H1 (cell line): ENCODE measurements at regions not wholly inside any gene's neighbourhood (a gene's known extent, or its start where the extent isn't known, plus 50 kb on each side); places are given as distances from the start of the nearest gene placed in this dataset.

ENCODE experiments used
- CTCF ChIA-PET: fragments of 300-600 bp; sonication (Branson Sonifier 250); formaldehyde crosslinking; loops from one replicate; lab custom pipeline; 2021; ENCODE audit not compliant: partially characterized antibody; lab: Charles Lee
- POLR2A ChIA-PET: fragments of 300-600 bp; sonication (Branson Sonifier 250); formaldehyde crosslinking; loops from one replicate; lab custom pipeline; 2021; ENCODE audit warnings: inconsistent platforms; ENCODE audit not compliant: partially characterized antibody; lab: Charles Lee
- DNase-seq, 2 experiments: peaks; one replicate each; pipeline versions ENCODE4 v3.0.0 to v3.0.0-alpha.2; 2010 to 2022; ENCODE audit warnings: low spot score in 2 of 2, low read depth in 1 of 2, mixed read lengths in 1 of 2
- FAIRE-seq: peaks from 2 replicates; lab custom pipeline; 2011; peaks lifted over from hg19 to GRCh38; lab: Jason Lieb, UNC
- H2AFZ ChIP-seq: 2 replicates; pipeline ENCODE4 v1.8.1; 2012; ENCODE audit warnings: low read length, inconsistent platforms
- H2AK5ac ChIP-seq: 2 replicates; pipeline ENCODE4 v1.6.1; 2013; ENCODE audit warnings: low read depth, low read length
- H2BK120ac ChIP-seq: replicated peaks from 2 replicates; pipeline ENCODE3; 2013; ENCODE audit warnings: low read depth, low read length, inconsistent platforms
- H2BK12ac ChIP-seq: 2 replicates; pipeline ENCODE4 v1.6.1; 2013; ENCODE audit warnings: low read depth, low read length
- H2BK15ac ChIP-seq: 2 replicates; pipeline ENCODE4 v1.6.1; 2013; ENCODE audit warnings: low read length
- H2BK20ac ChIP-seq: 2 replicates; pipeline ENCODE4 v1.6.1; 2013; ENCODE audit warnings: low read length
- H2BK5ac ChIP-seq: 2 replicates; pipeline ENCODE4 v1.6.1; 2013; ENCODE audit warnings: low read depth, low read length
- H3K14ac ChIP-seq: 2 replicates; pipeline ENCODE4 v1.6.1; 2013; ENCODE audit warnings: inconsistent platforms; ENCODE audit not compliant: insufficient read length
- H3K18ac ChIP-seq: 2 replicates; pipeline ENCODE4 v1.6.1; 2013; ENCODE audit warnings: low read length; ENCODE audit errors: extremely low read depth
- H3K23ac ChIP-seq: 2 replicates; pipeline ENCODE4 v1.6.1; 2013; ENCODE audit warnings: inconsistent platforms; ENCODE audit not compliant: insufficient read length
- H3K23me2 ChIP-seq: 2 replicates; pipeline ENCODE4 v1.6.1; 2013; ENCODE audit warnings: low read depth, low read length
- H3K27ac ChIP-seq: 2 replicates; pipeline ENCODE4 v1.6.1; 2011; ENCODE audit warnings: low read depth, low read length, inconsistent platforms
- H3K27me3 ChIP-seq, 4 experiments: replicated peaks in 1 of 4; 1 replicate in 1 of 4; 2 replicates in 3 of 4; pipeline versions ENCODE4 v1.6.1 to v1.8.1; 2011 to 2013; ENCODE audit warnings: low read length in 3 of 4, mild to moderate bottlenecking in 3 of 4, inconsistent platforms in 2 of 4, mixed read lengths in 2 of 4, moderate library complexity in 1 of 4; ENCODE audit not compliant: control insufficient read depth in 3 of 4, insufficient read depth in 3 of 4; ENCODE audit errors: extremely low read depth in 1 of 4
- H3K36me3 ChIP-seq, 4 experiments: 2 replicates each; pipeline versions ENCODE4 v1.6.1 to v1.8.1; 2011 to 2013; ENCODE audit warnings: mild to moderate bottlenecking in 4 of 4, low read length in 3 of 4, moderate library complexity in 2 of 4, control low read depth in 1 of 4, inconsistent platforms in 1 of 4; ENCODE audit not compliant: insufficient read depth in 4 of 4, control insufficient read depth in 2 of 4
- H3K4ac ChIP-seq: replicated peaks from 2 replicates; pipeline ENCODE3; 2013; ENCODE audit warnings: low read length, low read depth, mixed read lengths, inconsistent platforms; ENCODE audit not compliant: insufficient read length
- H3K4me1 ChIP-seq, 4 experiments: replicated peaks in 1 of 4; 1 replicate in 1 of 4; 2 replicates in 3 of 4; pipeline versions ENCODE4 v1.6.1 to v1.8.1; 2011 to 2013; ENCODE audit warnings: low read length in 3 of 4, inconsistent platforms in 2 of 4, mixed read lengths in 1 of 4; ENCODE audit not compliant: insufficient read depth in 4 of 4, control insufficient read depth in 3 of 4
- H3K4me2 ChIP-seq, 2 experiments: 2 replicates each; pipeline versions ENCODE4 v1.6.1 to v1.8.1; 2011 to 2013; ENCODE audit warnings: low read depth in 2 of 2, low read length in 2 of 2, control low read depth in 1 of 2, inconsistent platforms in 1 of 2, mild to moderate bottlenecking in 1 of 2; ENCODE audit not compliant: insufficient read depth in 1 of 2
- H3K4me3 ChIP-seq, 4 experiments: fragments of 200-600, 300-600 bp in 1 of 4; sonication (generic), shearing (Covaris generic), sonication (Bioruptor Twin) in 1 of 4; 2 replicates each; pipeline versions ENCODE4 v1.5.1 to v1.8.1; 2011 to 2016; ENCODE audit warnings: low read length in 4 of 4, low read depth in 3 of 4, control low read depth in 2 of 4, inconsistent platforms in 2 of 4, mild to moderate bottlenecking in 2 of 4, mixed read lengths in 1 of 4, moderate library complexity in 1 of 4; ENCODE audit not compliant: insufficient read depth in 2 of 4; ENCODE audit errors: extremely low read depth in 1 of 4
- H3K56ac ChIP-seq: replicated peaks from 2 replicates; pipeline ENCODE3; 2013; ENCODE audit warnings: low read depth, mild to moderate bottlenecking, mixed read lengths, low read length, inconsistent platforms; ENCODE audit not compliant: insufficient read length
- H3K79me1 ChIP-seq: 2 replicates; pipeline ENCODE4 v1.6.1; 2013; ENCODE audit warnings: low read depth, low read length, control low read depth
- H3K79me2 ChIP-seq, 2 experiments: 2 replicates each; pipeline versions ENCODE4 v1.6.1 to v1.8.1; 2012 to 2013; ENCODE audit warnings: low read length in 2 of 2, mild to moderate bottlenecking in 2 of 2, inconsistent platforms in 1 of 2; ENCODE audit not compliant: insufficient read depth in 2 of 2, control insufficient read depth in 1 of 2
- H3K9ac ChIP-seq, 4 experiments: replicated peaks in 1 of 4; 1 replicate in 1 of 4; 2 replicates in 3 of 4; pipeline versions ENCODE4 v1.6.1 to v1.8.1; 2011 to 2013; ENCODE audit warnings: low read depth in 3 of 4, low read length in 3 of 4, control low read depth in 2 of 4, mild to moderate bottlenecking in 2 of 4, moderate library complexity in 2 of 4, inconsistent platforms in 1 of 4; ENCODE audit errors: extremely low read depth in 1 of 4
- H3K9me3 ChIP-seq, 2 experiments: 2 replicates each; pipeline versions ENCODE4 v1.6.1 to v1.8.1; 2012 to 2013; ENCODE audit warnings: mild to moderate bottlenecking in 2 of 2, moderate library complexity in 2 of 2, control low read depth in 1 of 2, inconsistent platforms in 1 of 2, low read depth in 1 of 2, low read length in 1 of 2, mixed read lengths in 1 of 2; ENCODE audit not compliant: insufficient read depth in 2 of 2
- H4K20me1 ChIP-seq, 2 experiments: replicated peaks in 1 of 2; 2 replicates each; pipeline versions ENCODE3 to v1.8.1; 2011 to 2013; ENCODE audit warnings: inconsistent platforms in 2 of 2, low read length in 2 of 2, mild to moderate bottlenecking in 1 of 2; ENCODE audit not compliant: insufficient read depth in 2 of 2, control insufficient read depth in 1 of 2
- H4K5ac ChIP-seq: 2 replicates; pipeline ENCODE4 v1.6.1; 2013; ENCODE audit warnings: low read length, low read depth, mixed read lengths, inconsistent platforms; ENCODE audit not compliant: insufficient read length
- H4K8ac ChIP-seq: 2 replicates; pipeline ENCODE4 v1.8.0; 2013; ENCODE audit warnings: mild to moderate bottlenecking, moderate library complexity, low read length, inconsistent platforms; ENCODE audit not compliant: insufficient read depth; ENCODE audit errors: extremely low read depth
- H4K91ac ChIP-seq: replicated peaks from 2 replicates; pipeline ENCODE3; 2013; ENCODE audit warnings: low read length, mixed read lengths, inconsistent platforms; ENCODE audit not compliant: insufficient read length
- ASH2L ChIP-seq: fragments of 200-600, 300-600 bp; sonication (generic); IDR thresholded peaks from one replicate; pipeline ENCODE4 v1.7.1; 2017; ENCODE audit warnings: low read length
- BACH1 ChIP-seq: IDR thresholded peaks from 2 replicates; pipeline ENCODE4 v1.6.1; 2012; ENCODE audit warnings: low read length, improper control_type of control experiment
- BCL11A ChIP-seq, 2 experiments: IDR thresholded peaks; one replicate each; pipeline ENCODE4 v1.6.1; 2011; ENCODE audit warnings: low read depth in 2 of 2, low read length in 2 of 2, mild to moderate bottlenecking in 2 of 2
- BRCA1 ChIP-seq: IDR thresholded peaks from 2 replicates; pipeline ENCODE4 v1.6.1; 2012; ENCODE audit warnings: low read depth, low read length, improper control_type of control experiment
- CHD1 ChIP-seq: IDR thresholded peaks from 2 replicates; pipeline ENCODE4 v1.6.1; 2012; ENCODE audit warnings: low read depth, low read length, improper control_type of control experiment
- GTF2F1 ChIP-seq: IDR thresholded peaks from 2 replicates; pipeline ENCODE4 v1.6.1; 2012; ENCODE audit warnings: low read depth, low read length, improper control_type of control experiment, borderline replicate concordance
- HDAC2 ChIP-seq, 2 experiments: fragments of 300-600 bp in 1 of 2; sonication (generic) in 1 of 2; IDR thresholded peaks; 2 replicates each; pipeline ENCODE4 v1.6.1; 2011 to 2012; ENCODE audit warnings: low read depth in 2 of 2, low read length in 2 of 2, mild to moderate bottlenecking in 2 of 2, moderate library complexity in 2 of 2, borderline replicate concordance in 1 of 2, inconsistent platforms in 1 of 2
- POLR2A ChIP-seq, 2 experiments: IDR thresholded peaks; 1 replicate in 1 of 2; 2 replicates in 1 of 2; pipeline ENCODE4 v1.6.1; 2011; ENCODE audit warnings: low read depth in 2 of 2, low read length in 2 of 2, mild to moderate bottlenecking in 2 of 2; ENCODE audit errors: control extremely low read depth in 1 of 2
- RAD21 ChIP-seq, 2 experiments: IDR thresholded peaks in 1 of 2; conservative IDR thresholded peaks in 1 of 2; 2 replicates each; pipeline ENCODE4 v1.6.1; 2011; ENCODE audit warnings: low read depth in 2 of 2, low read length in 2 of 2, improper control_type of control experiment in 1 of 2, inconsistent platforms in 1 of 2, mild to moderate bottlenecking in 1 of 2, moderate library complexity in 1 of 2
- SIRT6 ChIP-seq: IDR thresholded peaks from one replicate; pipeline ENCODE4 v1.7.1; 2012; ENCODE audit warnings: low read length, inconsistent platforms
- SUZ12 ChIP-seq: fragments of 200-600 bp; sonication (generic); IDR thresholded peaks from 2 replicates; pipeline ENCODE4 v1.6.1; 2012; ENCODE audit warnings: mild to moderate bottlenecking, inconsistent platforms, low read length, moderate library complexity, mixed read lengths
- TCF12 ChIP-seq: IDR thresholded peaks from 2 replicates; pipeline ENCODE4 v1.6.1; 2011; ENCODE audit warnings: low read depth, mild to moderate bottlenecking, low read length
- WGBS, 2 experiments: shearing (Covaris generic) in 1 of 2; methylation state at CpG; one replicate each; pipeline versions ENCODE4 v1.1.6 to v1.1.7; 2013 to 2015; ENCODE audit warnings: low lambda C conversion rate in 2 of 2, mixed read lengths in 2 of 2, inconsistent platforms in 1 of 2, low coverage in 1 of 2, missing lambda C conversion rate in 1 of 2; ENCODE audit not compliant: insufficient replicate concordance in 2 of 2, insufficient coverage in 1 of 2, insufficient read length in 1 of 2; ENCODE audit errors: extremely low coverage in 1 of 2, missing lambda C conversion rate in 1 of 2; 5-methylcytosine and 5-hydroxymethylcytosine counted together
- TF ChIP-seq, protein P1 (sequence below), 3 experiments: IDR thresholded peaks; 1 replicate in 2 of 3; 2 replicates in 1 of 3; pipeline versions ENCODE4 v1.5.1 to v1.6.1; 2011; ENCODE audit warnings: low read length in 3 of 3, mild to moderate bottlenecking in 3 of 3, inconsistent platforms in 2 of 3, low read depth in 1 of 3, moderate library complexity in 1 of 3; ENCODE audit not compliant: insufficient read depth in 1 of 3; ENCODE audit errors: control extremely low read depth in 1 of 3

GRCh38 chr9:23581931-23582330 lies 244.1 kb downstream of the ELAVL2 start:
- Histone ChIP-seq H3K9me3 (no peaks in the 10 kb centered on the region), H3K4ac (no peak overlapping the region), H2BK15ac (no peak overlapping the region), H3K56ac (no peak overlapping the region), H4K20me1 (no peaks in the 10 kb centered on the region), H3K23ac (no peak overlapping the region), H3K27ac (no peak overlapping the region), H3K36me3 (no peaks in the 10 kb centered on the region), H3K27me3 (no peaks in the 10 kb centered on the region), H2BK12ac (no peak overlapping the region), H2AFZ (no peak overlapping the region), H2AK5ac (no peak overlapping the region), H3K14ac (no peak overlapping the region), H2BK120ac (no peak overlapping the region), H3K18ac (no peak overlapping the region), H3K4me2 (no peak overlapping the region), H4K8ac (no peak overlapping the region), H3K4me3 (no peak overlapping the region), H3K4me1 (no peaks in the 10 kb centered on the region), H3K9ac (no peak overlapping the region), H3K23me2 (no peaks in the 10 kb centered on the region), H4K5ac (no peak overlapping the region), H3K79me1 (no peaks in the 10 kb centered on the region), H2BK5ac (no peak overlapping the region), H3K79me2 (no peaks in the 10 kb centered on the region), H2BK20ac (no peak overlapping the region), H4K91ac (no peak overlapping the region)
- WGBS, 2 experiments, result 87% methylated on average over 3 of the region's 3 CpGs; no CpG with 5 or more reads in 1 of the 2 experiments
- DNase-seq (no peak), FAIRE-seq (no peak)
- POLR2A ChIA-PET, result no interaction called here
- CTCF ChIA-PET, result interaction anchor here (0.8 to 1.5 kb wide), 2 partner anchors 12 to 118 kb away, joined by 3 read pairs; no protein-coding TSS in a partner anchor
- no peak for TF ChIP-seq RAD21 (IDR thresholded peaks at IDR 0.05 in 1 of 2, conservative IDR thresholded peaks at IDR 0.05 in 1 of 2; ENCODE audit: low read depth in 2 of 2, low read length in 2 of 2)
- TF ChIP-seq SIRT6, result no peak
- TF ChIP-seq POLR2A (IDR thresholded peaks at IDR 0.05; ENCODE audit: control extremely low read depth in 1 of 2, low read depth in 2 of 2, low read length in 2 of 2), result no peak
- TF ChIP-seq SUZ12, result no peak
- no peak for TF ChIP-seq GTF2F1
- no peak for TF ChIP-seq BRCA1
- TF ChIP-seq TCF12, result no peak
- TF ChIP-seq ASH2L, result no peak
- no peak for TF ChIP-seq HDAC2 (IDR thresholded peaks at IDR 0.05; ENCODE audit: borderline replicate concordance in 1 of 2, low read depth in 2 of 2, low read length in 2 of 2)
- no peak for TF ChIP-seq CHD1
- TF ChIP-seq, protein P1, sequence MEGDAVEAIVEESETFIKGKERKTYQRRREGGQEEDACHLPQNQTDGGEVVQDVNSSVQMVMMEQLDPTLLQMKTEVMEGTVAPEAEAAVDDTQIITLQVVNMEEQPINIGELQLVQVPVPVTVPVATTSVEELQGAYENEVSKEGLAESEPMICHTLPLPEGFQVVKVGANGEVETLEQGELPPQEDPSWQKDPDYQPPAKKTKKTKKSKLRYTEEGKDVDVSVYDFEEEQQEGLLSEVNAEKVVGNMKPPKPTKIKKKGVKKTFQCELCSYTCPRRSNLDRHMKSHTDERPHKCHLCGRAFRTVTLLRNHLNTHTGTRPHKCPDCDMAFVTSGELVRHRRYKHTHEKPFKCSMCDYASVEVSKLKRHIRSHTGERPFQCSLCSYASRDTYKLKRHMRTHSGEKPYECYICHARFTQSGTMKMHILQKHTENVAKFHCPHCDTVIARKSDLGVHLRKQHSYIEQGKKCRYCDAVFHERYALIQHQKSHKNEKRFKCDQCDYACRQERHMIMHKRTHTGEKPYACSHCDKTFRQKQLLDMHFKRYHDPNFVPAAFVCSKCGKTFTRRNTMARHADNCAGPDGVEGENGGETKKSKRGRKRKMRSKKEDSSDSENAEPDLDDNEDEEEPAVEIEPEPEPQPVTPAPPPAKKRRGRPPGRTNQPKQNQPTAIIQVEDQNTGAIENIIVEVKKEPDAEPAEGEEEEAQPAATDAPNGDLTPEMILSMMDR (IDR thresholded peaks at IDR 0.05; ENCODE audit: control extremely low read depth in 1 of 3, insufficient read depth in 1 of 3, low read depth in 1 of 3, low read length in 3 of 3), result no peak
- TF ChIP-seq BACH1, result no peak
- TF ChIP-seq BCL11A (IDR thresholded peaks at IDR 0.05; ENCODE audit: low read depth in 2 of 2, low read length in 2 of 2), result no peak
